CD4-positive, alpha-beta T cell treated with Interleukin-12 subunit alpha and Interleukin-12 subunit beta, for 1 hour (primary cell): ENCODE measurements at regions not wholly inside any gene's neighbourhood (a gene's known extent, or its start where the extent isn't known, plus 50 kb on each side); places are given as distances from the start of the nearest gene placed in this dataset.
A peak's percentile ranks its signal among the peaks of the same experiment; 100 is the strongest.

Experiments
- DNase-seq: peaks from one replicate; pipeline ENCODE4 v3.0.0-alpha.2; 2020

- DNase-seq: no peak
Observed at GRCh38 chr14:65937079-65937959, 524.8 kb downstream of the FUT8 start.

GRCh38 chr14:65937960-65938316, 525.4 kb downstream of the FUT8 start:
- no peak for DNase-seq

- DNase-seq: no peak
Observed at GRCh38 chr14:65938738-65939137, 526.2 kb downstream of the FUT8 start.

DNA sequence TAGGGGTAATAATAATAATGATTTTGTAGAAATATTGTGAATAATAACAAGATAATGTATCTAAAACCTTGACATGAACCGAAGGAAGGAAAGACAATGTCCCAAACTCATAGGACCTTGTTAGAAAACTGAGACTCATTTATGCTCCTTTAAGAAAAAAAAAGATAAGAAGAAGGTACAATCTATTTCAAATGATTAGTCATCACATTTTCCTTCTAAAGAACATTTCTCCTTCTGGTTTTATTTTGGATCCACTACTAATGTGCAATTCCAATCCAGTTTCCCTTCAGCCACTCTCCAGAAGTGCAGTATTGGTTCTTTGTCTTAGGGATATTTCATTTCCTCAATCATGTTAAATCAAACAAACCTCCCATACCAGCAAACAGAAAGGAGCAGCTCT, 526.7 kb downstream of the FUT8 start:
- no peak for DNase-seq

- DNase-seq: no peak
Observed at GRCh38 chr14:65940056-65940735, 527.7 kb downstream of the FUT8 start.

DNA sequence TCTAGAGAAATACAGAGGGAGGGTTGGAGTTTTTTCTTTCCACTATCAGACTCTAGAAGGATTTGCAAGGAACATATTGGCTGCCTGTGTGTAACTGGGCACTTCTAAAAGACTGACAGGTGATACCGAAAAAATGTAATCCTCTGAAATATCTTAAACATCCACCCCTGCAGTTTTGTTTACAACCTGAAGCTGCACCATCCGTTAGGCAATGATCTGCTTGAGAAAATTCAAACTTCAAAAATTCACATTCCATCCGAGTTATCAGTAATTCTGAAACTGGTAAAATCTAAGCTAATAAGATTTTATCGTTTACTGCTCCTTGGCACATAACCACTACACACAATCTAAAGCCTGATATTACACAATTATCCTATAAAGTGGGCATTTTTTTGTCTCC, 528.6 kb downstream of the FUT8 start:
- no peak for DNase-seq

DNA sequence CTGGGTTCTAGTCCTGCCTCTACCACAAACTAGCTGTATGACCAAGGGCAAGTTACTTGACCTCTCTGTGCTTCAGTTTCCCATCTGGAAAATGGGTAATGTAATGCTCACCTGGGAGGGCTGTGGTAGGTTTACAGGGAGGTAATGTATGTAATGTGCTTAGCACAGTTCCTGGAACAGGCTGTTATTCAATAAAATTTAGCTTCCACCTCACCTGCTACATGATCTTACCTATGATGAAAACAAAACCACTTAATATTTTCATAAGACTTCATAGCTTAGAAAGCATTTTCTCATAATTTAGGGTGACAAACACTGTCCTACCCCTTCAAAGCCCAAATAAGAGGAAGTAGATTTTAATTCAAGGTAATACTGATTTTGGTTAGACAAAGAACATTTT, 530.6 kb downstream of the FUT8 start:
- DNase-seq: no peak

DNA sequence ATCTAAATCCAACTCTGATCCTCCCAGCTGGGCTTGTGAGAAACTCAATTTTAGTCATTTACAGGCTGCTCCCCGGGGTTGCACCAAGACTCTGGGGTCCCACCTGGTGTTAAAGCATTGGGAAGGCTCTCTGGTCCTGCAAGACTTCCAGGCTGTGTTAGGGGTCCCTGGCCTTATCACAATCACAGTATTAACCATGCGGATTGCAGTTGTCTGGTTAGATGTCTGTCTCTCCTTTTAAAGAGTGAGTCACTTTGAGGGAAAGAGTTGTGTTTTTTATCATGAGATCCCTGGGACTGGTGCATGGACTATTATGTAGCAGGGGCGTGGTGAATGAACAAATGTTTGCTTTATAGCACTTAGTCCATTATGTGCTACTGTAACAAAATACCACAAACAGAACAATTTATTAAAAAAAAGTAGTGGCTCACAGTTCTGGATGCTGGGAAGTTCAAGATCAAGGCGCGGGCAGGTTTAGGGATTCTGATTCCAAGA, 531.4 kb downstream of the FUT8 start:
- DNase-seq: no peak

GRCh38 chr14:65945327-65945726, 532.8 kb downstream of the FUT8 start:
- no peak for DNase-seq

DNA sequence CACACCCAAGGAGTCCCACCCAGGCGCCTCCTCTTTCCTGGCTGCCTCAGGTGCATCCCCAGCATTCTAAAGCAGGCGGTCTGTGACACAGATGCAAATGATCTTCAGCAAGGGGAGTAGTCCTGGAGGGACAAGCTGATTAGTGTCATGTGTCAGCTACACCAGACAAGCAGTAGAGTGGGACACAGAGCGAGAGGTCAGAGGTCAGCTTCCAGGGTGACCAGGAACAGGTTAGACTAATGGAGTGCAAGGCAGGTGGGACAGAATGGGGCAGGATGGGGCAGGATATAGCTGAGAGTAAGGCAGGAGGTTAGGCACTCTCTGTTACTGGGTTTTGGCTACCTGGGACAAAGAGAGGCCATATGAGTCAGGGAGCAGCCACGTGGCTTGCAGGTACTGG, 534.0 kb downstream of the FUT8 start:
- DNase-seq: no peak

DNA sequence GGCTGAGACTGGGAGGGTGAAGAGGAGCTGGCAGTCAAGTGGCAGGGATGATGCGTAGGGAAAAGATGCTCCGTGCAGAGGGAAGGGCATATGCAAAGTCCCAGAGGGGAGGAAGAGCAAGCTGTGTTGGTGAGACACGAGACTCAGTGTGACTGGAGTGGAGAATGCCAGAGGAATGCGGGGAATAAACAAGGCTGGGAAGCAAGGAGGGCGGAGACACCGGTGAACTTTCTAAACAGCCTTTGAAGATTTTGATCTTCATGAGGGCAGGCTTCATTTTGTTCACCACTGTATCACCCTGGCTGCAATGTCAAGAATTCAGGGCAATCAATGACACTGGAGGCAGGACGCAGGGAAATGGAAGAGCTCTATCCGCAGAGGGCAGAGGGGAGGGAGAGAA, 535.8 kb downstream of the FUT8 start:
- DNase-seq: no peak

GRCh38 chr14:65949711-65950516, 536.3 kb upstream of the CCDC196 start:
- no peak for DNase-seq

DNA sequence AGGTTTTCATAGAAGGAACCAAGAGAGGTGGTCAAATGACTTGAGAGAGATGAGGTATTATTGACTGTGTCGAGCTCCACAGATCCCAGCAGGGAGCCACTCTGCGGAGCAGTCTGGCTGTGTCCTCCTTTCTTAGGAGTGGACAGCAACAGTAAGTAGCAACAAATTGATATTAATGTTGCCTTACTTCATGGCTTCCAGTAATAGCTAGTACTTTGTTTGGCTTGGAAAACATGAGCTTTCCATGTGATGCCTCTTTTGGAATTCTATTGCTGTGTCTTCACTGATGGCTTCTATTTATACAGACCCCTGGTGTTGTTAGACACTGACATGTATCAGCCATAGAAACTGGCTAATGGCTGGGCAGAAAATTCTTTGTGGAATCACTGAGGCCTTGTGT, 531.2 kb upstream of the CCDC196 start:
- DNase-seq: no peak

DNA sequence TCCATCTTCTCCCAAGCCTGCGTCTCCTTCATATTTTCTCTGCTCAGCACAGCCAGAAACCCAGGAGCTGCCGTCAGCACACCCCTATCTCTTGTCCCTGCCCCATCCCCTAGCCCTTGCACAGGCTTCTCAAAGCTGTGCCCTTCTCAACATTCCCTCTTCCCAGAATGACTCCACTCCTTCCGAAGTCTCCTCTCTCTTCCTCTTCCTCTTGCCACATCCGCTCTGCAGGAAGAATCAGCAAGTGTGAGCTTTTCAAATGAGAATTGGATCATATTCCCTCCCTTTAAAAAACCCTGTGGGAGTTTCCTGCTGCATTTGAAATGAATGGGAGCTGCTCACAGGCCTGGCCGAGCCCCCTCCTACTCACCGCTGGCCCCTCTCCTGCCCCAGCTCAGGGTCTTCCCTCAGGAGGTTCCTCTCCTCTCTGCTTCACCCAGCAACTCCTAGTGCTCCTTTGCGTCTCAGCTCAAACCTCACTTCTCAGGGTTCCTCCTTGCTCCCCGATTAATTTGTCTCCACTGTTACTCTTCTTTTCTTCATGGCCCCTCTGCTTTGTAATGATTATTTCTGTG, 528.5 kb upstream of the CCDC196 start:
- no peak for DNase-seq

- DNase-seq: peak; percentile 59
Observed at GRCh38 chr14:65958664-65959562, 527.3 kb upstream of the CCDC196 start.

- no peak for DNase-seq
Observed at GRCh38 chr14:65959563-65960024, 526.6 kb upstream of the CCDC196 start.

- peak; percentile 66 for DNase-seq
Observed at GRCh38 chr14:65961004-65961403, 525.2 kb upstream of the CCDC196 start.

GRCh38 chr14:65962952-65963351, 523.2 kb upstream of the CCDC196 start:
- DNase-seq: no peak

- no peak for DNase-seq
Observed at GRCh38 chr14:65964366-65964765, 521.8 kb upstream of the CCDC196 start.

DNA sequence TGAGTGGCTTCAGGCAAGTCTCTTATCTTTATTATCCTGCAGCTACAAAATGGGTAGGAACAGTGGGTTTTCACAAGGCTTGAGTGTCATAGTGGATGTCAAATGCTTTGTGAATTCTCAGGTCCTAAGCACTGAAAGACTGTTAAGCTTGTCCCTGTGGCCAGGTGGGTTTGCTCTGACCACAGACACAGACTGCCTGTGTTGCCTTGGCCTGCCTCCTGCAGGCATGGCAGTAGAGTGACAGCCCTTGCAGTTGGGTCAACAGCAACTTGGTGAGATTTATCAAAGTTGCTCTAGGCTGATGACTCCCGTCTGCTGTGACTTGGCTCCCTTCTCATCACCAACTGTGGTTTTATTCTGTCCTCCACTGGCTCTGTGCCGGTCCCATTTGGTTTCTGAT, 520.0 kb upstream of the CCDC196 start:
- no peak for DNase-seq

DNA sequence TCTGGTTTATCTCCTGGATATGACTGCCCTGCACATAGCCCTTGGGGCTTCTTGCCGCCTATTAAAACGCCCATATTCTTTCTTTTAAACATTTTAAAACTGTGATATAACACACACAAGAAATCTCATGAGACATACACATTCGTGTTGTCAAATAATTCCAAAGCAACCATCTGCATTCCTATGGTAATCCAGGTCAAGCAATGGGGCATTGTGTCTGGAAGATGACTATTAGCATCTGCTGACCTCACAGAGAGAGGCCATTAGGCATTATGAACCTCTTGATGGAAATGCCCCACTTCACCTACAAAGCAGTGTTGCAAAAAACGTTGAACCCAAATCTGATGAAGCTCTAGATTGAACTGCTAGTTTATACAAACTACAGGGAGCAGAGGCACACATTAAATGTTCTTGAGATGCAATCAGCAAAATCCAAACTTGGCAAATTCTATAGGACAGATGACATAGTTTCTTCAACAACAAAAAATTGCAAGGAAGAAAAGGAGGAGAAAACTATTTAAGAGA, 513.8 kb upstream of the CCDC196 start:
- DNase-seq: no peak

DNA sequence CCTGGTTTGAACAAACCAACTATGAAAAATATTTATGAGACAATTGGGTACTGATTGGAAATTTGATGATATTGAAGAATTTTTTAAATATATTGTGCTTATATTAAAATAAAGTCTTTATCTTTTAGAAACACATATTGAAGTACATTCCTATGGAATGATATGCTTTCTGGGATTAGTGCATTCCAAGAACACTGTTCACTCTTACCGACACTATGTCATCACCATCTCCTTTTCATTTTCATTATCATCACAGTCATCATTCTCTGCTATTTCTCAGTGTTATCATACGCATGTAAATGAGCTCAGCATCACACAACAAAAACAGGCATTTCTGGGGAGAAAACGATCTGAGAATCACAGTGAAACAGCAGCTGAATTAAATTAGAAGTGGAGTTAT, 513.3 kb upstream of the CCDC196 start:
- no peak for DNase-seq
